ENCODE measurements at regions not wholly inside any gene's neighbourhood (a gene's known extent, or its start where the extent isn't known, plus 50 kb on each side); places are given as distances from the start of the nearest gene placed in this dataset.

DNA sequence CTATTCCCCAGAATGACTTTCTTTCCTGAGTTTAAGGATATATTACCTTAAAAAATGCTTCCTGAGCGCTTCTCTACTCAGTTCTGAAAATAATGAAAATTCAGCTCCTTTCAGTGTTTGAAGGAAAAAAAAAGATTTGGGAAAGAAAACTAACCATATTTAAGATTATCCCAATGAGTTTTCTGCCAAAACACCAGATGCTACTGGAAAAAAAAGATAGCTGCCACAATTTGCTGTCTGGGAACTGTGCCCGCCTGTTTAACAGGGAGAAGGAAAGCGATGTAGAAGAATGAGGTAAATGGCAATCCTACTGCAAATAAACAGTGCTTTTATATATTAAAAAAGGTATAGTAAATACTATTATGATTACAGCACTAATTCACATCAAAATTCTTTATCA lies 367.6 kb upstream of the PRICKLE1 start:
- TF ChIP-seq, protein P1, sequence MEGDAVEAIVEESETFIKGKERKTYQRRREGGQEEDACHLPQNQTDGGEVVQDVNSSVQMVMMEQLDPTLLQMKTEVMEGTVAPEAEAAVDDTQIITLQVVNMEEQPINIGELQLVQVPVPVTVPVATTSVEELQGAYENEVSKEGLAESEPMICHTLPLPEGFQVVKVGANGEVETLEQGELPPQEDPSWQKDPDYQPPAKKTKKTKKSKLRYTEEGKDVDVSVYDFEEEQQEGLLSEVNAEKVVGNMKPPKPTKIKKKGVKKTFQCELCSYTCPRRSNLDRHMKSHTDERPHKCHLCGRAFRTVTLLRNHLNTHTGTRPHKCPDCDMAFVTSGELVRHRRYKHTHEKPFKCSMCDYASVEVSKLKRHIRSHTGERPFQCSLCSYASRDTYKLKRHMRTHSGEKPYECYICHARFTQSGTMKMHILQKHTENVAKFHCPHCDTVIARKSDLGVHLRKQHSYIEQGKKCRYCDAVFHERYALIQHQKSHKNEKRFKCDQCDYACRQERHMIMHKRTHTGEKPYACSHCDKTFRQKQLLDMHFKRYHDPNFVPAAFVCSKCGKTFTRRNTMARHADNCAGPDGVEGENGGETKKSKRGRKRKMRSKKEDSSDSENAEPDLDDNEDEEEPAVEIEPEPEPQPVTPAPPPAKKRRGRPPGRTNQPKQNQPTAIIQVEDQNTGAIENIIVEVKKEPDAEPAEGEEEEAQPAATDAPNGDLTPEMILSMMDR (IDR thresholded peaks at IDR 0.05) = no peak
- no peak for TF ChIP-seq EP300 (IDR thresholded peaks at IDR 0.05)
- no peak for TF ChIP-seq POLR2A (IDR thresholded peaks at IDR 0.05)
- TF ChIP-seq POLR2AphosphoS5 (IDR thresholded peaks at IDR 0.05) = no peak
